HG03196 (cell line): ENCODE measurements at regions not wholly inside any gene's neighbourhood (a gene's known extent, or its start where the extent isn't known, plus 50 kb on each side); places are given as distances from the start of the nearest gene placed in this dataset.
A peak's percentile ranks its signal among the peaks of the same experiment; 100 is the strongest.
"Not testable (repeated sequence)": the region's sequence is repeated elsewhere in the genome, so short reads cannot be mapped to it uniquely, and the experiment has no call there.

Source experiments
- ATAC-seq: cut with Tn5 transposase; IDR thresholded peaks from one replicate; pipeline ENCODE4 v1.9.1; 2021; ENCODE audit not compliant: unreplicated experiment

GRCh38 chr1:120465900-120466299 lies 51.1 kb downstream of the NBPF8 start:
- ATAC-seq: not testable (repeated sequence)

- ATAC-seq: not testable (repeated sequence)
Observed at GRCh38 chr1:120477663-120478062, 62.8 kb downstream of the NBPF8 start.

- ATAC-seq: not testable (repeated sequence)
Observed at GRCh38 chr1:120478400-120478799, 63.6 kb downstream of the NBPF8 start.

GRCh38 chr1:120487542-120487941 lies 72.7 kb downstream of the NBPF8 start:
- not testable (repeated sequence) for ATAC-seq

- not testable (repeated sequence) for ATAC-seq
Observed at GRCh38 chr1:120489217-120489616, 74.4 kb downstream of the NBPF8 start.

GRCh38 chr1:120497145-120497544 lies 82.3 kb downstream of the NBPF8 start:
- ATAC-seq: not testable (repeated sequence)

- not testable (repeated sequence) for ATAC-seq
Observed at GRCh38 chr1:120503284-120503683, 88.4 kb downstream of the NBPF8 start.

- not testable (repeated sequence) for ATAC-seq
Observed at GRCh38 chr1:120506352-120506751, 91.5 kb downstream of the NBPF8 start.

- not testable (repeated sequence) for ATAC-seq
Observed at GRCh38 chr1:120508351-120508750, 93.5 kb downstream of the NBPF8 start.

- ATAC-seq: not testable (repeated sequence)
Observed at GRCh38 chr1:120509258-120509657, 94.4 kb downstream of the NBPF8 start.

GRCh38 chr1:120513099-120513498 lies 98.3 kb downstream of the NBPF8 start:
- ATAC-seq: not testable (repeated sequence)

- ATAC-seq: not testable (repeated sequence)
Observed at GRCh38 chr1:120513531-120513930, 98.7 kb downstream of the NBPF8 start.

GRCh38 chr1:120519196-120519595 lies 104.4 kb downstream of the NBPF8 start:
- ATAC-seq: not testable (repeated sequence)

GRCh38 chr1:120524416-120524815 lies 109.6 kb downstream of the NBPF8 start:
- not testable (repeated sequence) for ATAC-seq

GRCh38 chr1:120525386-120525785 lies 110.6 kb downstream of the NBPF8 start:
- ATAC-seq: not testable (repeated sequence)

- ATAC-seq: not testable (repeated sequence)
Observed at GRCh38 chr1:120529475-120530089, 114.7 kb downstream of the NBPF8 start.

- ATAC-seq: not testable (repeated sequence)
Observed at GRCh38 chr1:120531455-120531854, 116.6 kb downstream of the NBPF8 start.

GRCh38 chr1:120534361-120535047 lies 119.7 kb downstream of the NBPF8 start:
- ATAC-seq: peak; percentile 72

- peak; percentile 48 for ATAC-seq
Observed at GRCh38 chr1:120535052-120535451, 120.2 kb downstream of the NBPF8 start.

GRCh38 chr1:120541394-120541793 lies 126.6 kb downstream of the NBPF8 start:
- ATAC-seq: not testable (repeated sequence)

GRCh38 chr1:120542365-120542764 lies 127.5 kb downstream of the NBPF8 start:
- ATAC-seq: not testable (repeated sequence)

GRCh38 chr1:120542940-120543339 lies 128.1 kb downstream of the NBPF8 start:
- not testable (repeated sequence) for ATAC-seq
